ENCODE measurements at regions not wholly inside any gene's neighbourhood (a gene's known extent, or its start where the extent isn't known, plus 50 kb on each side); places are given as distances from the start of the nearest gene placed in this dataset.

DNA sequence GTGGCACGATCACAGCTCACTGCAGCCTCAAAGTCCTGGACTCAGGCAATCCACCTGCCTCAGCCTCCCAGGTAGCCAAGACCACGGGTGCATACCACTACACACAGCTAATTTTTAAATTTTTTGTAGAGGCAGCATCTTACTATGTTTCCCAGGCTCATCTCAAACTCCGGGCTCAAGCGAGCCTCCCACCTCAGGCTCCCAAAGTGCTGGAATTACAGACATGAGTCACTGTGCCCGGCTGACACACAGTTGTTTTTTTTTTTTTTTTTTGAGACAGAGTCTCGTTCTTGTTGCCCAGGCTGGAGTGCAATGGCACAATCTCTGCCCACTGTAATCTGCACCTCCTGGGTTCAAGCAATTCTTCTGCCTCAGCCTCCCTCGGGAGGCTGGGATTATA is 70.1 kb upstream of the CNOT6 start:
- TF ChIP-seq, protein P1, sequence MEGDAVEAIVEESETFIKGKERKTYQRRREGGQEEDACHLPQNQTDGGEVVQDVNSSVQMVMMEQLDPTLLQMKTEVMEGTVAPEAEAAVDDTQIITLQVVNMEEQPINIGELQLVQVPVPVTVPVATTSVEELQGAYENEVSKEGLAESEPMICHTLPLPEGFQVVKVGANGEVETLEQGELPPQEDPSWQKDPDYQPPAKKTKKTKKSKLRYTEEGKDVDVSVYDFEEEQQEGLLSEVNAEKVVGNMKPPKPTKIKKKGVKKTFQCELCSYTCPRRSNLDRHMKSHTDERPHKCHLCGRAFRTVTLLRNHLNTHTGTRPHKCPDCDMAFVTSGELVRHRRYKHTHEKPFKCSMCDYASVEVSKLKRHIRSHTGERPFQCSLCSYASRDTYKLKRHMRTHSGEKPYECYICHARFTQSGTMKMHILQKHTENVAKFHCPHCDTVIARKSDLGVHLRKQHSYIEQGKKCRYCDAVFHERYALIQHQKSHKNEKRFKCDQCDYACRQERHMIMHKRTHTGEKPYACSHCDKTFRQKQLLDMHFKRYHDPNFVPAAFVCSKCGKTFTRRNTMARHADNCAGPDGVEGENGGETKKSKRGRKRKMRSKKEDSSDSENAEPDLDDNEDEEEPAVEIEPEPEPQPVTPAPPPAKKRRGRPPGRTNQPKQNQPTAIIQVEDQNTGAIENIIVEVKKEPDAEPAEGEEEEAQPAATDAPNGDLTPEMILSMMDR (conservative IDR thresholded peaks at IDR 0.05 in 1 of 2, IDR thresholded peaks at IDR 0.05 in 1 of 2; ENCODE audit: extremely low read depth in 1 of 2, insufficient read depth in 1 of 2, low read depth in 1 of 2, low read length in 2 of 2): no peak
- no peak for TF ChIP-seq EZH2 (IDR thresholded peaks at IDR 0.05; ENCODE audit: borderline replicate concordance, low read length)
